IPS DF 6.9 (cell line): ENCODE measurements at regions not wholly inside any gene's neighbourhood (a gene's known extent, or its start where the extent isn't known, plus 50 kb on each side); places are given as distances from the start of the nearest gene placed in this dataset.
"Not testable (repeated sequence)": the region's sequence is repeated elsewhere in the genome, so short reads cannot be mapped to it uniquely, and the experiment has no call there.

Experiments
- DNase-seq: peaks from one replicate; pipeline ENCODE4 v3.0.0-alpha.2; 2013; ENCODE audit warnings: low read depth, low spot score
- H3K27ac ChIP-seq: one replicate; pipeline ENCODE4 v1.5.1; 2013; ENCODE audit warnings: low read length, control low read depth
- H3K27me3 ChIP-seq: 2 replicates; pipeline ENCODE4 v1.6.1; 2013; ENCODE audit warnings: mild to moderate bottlenecking, low read length; ENCODE audit not compliant: control insufficient read depth, insufficient read depth
- H3K36me3 ChIP-seq: 2 replicates; pipeline ENCODE4 v1.6.1; 2013; ENCODE audit warnings: low read length; ENCODE audit not compliant: control insufficient read depth, insufficient read depth
- H3K4me1 ChIP-seq: 2 replicates; pipeline ENCODE4 v1.6.1; 2013; ENCODE audit warnings: low read length; ENCODE audit not compliant: control insufficient read depth, insufficient read depth
- H3K4me3 ChIP-seq: 2 replicates; pipeline ENCODE4 v1.5.1; 2013; ENCODE audit warnings: mild to moderate bottlenecking, low read length
- H3K9me3 ChIP-seq: 2 replicates; pipeline ENCODE4 v1.6.1; 2013; ENCODE audit warnings: low read length, inconsistent platforms; ENCODE audit not compliant: control insufficient read depth, insufficient read depth
- WGBS: extraction: QIAGEN DNeasy Blood & Tissue Kit; methylation state at CpG from one replicate; pipeline ENCODE4 v1.1.7; 2013; ENCODE audit warnings: mixed read lengths, missing lambda C conversion rate; ENCODE audit not compliant: insufficient read length, insufficient coverage; 5-methylcytosine and 5-hydroxymethylcytosine counted together

GRCh38 chr6:119924888-119925287 lies 575.3 kb upstream of the MAN1A1 start:
- not testable (repeated sequence) for H3K36me3 ChIP-seq, H3K4me1 ChIP-seq, H3K9me3 ChIP-seq, H3K4me3 ChIP-seq, H3K27ac ChIP-seq, DNase-seq, H3K27me3 ChIP-seq
- WGBS: no CpG with 5 or more reads among the region's 3 CpGs

DNA sequence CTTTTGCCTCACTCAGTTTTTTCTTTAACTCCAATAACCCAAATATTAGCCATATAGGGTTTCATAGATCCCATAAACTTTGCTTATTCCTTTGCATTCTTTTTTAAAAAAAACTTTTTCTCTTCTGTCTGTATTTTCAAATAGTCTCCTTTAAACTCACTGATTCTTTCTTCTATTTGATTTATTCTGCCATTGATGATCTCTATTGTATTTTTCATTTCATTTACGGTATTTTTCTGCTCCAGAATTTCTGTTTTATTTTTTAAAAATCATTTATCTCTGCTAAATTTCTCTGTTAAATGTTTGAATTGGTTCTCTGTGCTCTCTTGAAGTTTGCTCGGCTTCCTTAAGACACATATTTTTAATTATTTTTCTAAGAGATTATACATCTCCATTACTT lies 573.3 kb upstream of the MAN1A1 start:
- Histone ChIP-seq H3K4me3 (no peak overlapping the region), H3K27me3 (no peaks in the 10 kb centered on the region), H3K36me3 (no peaks in the 10 kb centered on the region), H3K9me3 (no peaks in the 10 kb centered on the region; the same call in 1 of the 2 replicates), H3K4me1 (no peaks in the 10 kb centered on the region), H3K27ac (no peak overlapping the region)
- WGBS: no CpG with 5 or more reads among the region's 2 CpGs
- no peak for DNase-seq

- H3K27ac ChIP-seq: no peak overlapping the region
- H3K9me3 ChIP-seq: no peaks in the 10 kb centered on the region; the same call in 1 of the 2 replicates
- H3K4me3 ChIP-seq: no peak overlapping the region
These were observed 572.0 kb upstream of the MAN1A1 start for GRCh38 chr6:119921491-119922010.

DNA sequence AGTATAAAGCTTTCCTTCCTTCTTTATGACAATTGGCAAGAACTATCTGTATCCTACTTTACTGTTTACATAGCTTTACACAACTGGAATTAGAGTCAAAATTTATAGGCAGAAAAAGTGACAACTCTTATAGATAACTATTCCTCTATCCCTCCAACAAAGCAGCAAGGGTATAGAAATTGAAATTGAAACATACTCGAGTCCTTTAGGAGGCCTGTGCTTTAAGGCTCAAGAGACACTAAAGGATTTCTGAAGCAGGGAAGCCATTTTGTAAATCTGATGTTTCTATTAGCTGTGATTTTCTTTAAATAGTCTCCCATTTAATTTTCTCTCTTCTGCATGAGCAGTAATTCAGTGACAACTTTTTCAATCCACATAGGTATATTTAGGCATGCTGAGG lies 567.6 kb upstream of the MAN1A1 start:
- Histone ChIP-seq H3K4me3 (no peak overlapping the region), H3K36me3 (no peaks in the 10 kb centered on the region), H3K27me3 (no peaks in the 10 kb centered on the region), H3K27ac (no peak overlapping the region), H3K9me3 (no peaks in the 10 kb centered on the region; the same call in 1 of the 2 replicates), H3K4me1 (no peaks in the 10 kb centered on the region)
- WGBS: no CpG with 5 or more reads among the region's 1 CpG
- no peak for DNase-seq

More at GRCh38 chr6:119921491-119922010, 572.0 kb upstream of the MAN1A1 start:
- Histone ChIP-seq H3K27me3 (no peaks in the 10 kb centered on the region), H3K4me1 (no peaks in the 10 kb centered on the region), H3K36me3 (no peaks in the 10 kb centered on the region)
- no peak for DNase-seq

DNA sequence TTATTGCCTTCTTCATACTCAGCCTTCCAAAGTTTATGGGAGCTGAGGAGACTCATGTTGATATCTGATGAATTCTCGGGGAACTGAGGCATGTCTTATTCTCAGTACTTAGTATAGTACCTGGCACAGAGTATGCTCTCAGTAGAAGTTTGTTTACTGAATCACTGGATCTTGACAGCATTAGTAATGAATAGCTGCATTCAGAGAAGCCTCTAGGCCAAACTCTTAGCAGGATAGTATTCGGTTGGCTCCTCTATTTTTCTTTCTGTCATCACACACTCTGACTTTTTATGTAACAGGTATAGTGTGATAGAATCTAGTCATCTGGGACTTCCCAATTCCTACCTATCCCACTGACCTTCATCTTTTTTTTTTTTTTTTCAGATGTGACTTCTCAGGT lies 566.4 kb upstream of the MAN1A1 start:
- WGBS: no CpG with 5 or more reads among the region's 2 CpGs
- no peak for DNase-seq
- Histone ChIP-seq H3K27me3 (no peaks in the 10 kb centered on the region), H3K36me3 (no peaks in the 10 kb centered on the region), H3K4me1 (no peaks in the 10 kb centered on the region), H3K9me3 (no peaks in the 10 kb centered on the region), H3K4me3 (no peak overlapping the region), H3K27ac (no peak overlapping the region)

GRCh38 chr6:119908157-119908556 lies 558.6 kb upstream of the MAN1A1 start:
- DNase-seq: no peak
- Histone ChIP-seq H3K4me3 (no peak overlapping the region), H3K27me3 (no peaks in the 10 kb centered on the region), H3K9me3 (no peaks in the 10 kb centered on the region), H3K4me1 (no peaks in the 10 kb centered on the region), H3K36me3 (no peaks in the 10 kb centered on the region), H3K27ac (no peak overlapping the region)
- WGBS: no CpG with 5 or more reads among the region's 3 CpGs

DNA sequence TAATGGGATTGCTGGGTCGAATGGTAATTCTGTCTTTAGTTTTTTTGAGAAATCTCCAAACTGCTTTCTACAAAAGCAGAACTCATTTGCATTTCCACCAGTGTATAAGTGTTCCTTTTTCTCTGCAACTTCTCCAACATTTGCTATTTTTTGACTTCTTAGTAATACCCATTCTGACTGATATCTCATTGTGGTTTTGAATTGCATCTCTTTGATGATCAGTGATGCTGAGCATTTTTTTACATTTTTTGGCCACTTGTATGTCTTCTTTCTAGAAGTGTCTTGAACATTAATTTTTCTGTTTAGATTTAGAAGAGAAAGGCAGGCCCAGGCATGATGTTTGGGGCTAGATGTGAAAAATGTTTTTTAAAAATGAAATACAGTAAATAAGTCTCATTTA lies 553.1 kb upstream of the MAN1A1 start:
- H3K4me3 ChIP-seq: no peak overlapping the region
- no peaks in the 10 kb centered on the region for H3K27me3 ChIP-seq
- H3K36me3 ChIP-seq: no peaks in the 10 kb centered on the region
- H3K9me3 ChIP-seq: no peaks in the 10 kb centered on the region
- H3K27ac ChIP-seq: no peak overlapping the region
- no peak for DNase-seq
- no peaks in the 10 kb centered on the region for H3K4me1 ChIP-seq
- no CpG with 5 or more reads among the region's 1 CpG for WGBS

- Histone ChIP-seq H3K4me3 (no peak overlapping the region), H3K9me3 (no peaks in the 10 kb centered on the region), H3K4me1 (no peaks in the 10 kb centered on the region), H3K27me3 (no peaks in the 10 kb centered on the region), H3K27ac (no peak overlapping the region), H3K36me3 (no peaks in the 10 kb centered on the region)
- DNase-seq: no peak
- WGBS: no CpG with 5 or more reads among the region's 1 CpG
These were observed 547.2 kb upstream of the MAN1A1 start for GRCh38 chr6:119896806-119897205.

GRCh38 chr6:119895626-119896025 lies 546.1 kb upstream of the MAN1A1 start:
- Histone ChIP-seq H3K36me3 (no peaks in the 10 kb centered on the region), H3K4me3 (no peak overlapping the region), H3K9me3 (no peaks in the 10 kb centered on the region), H3K4me1 (no peaks in the 10 kb centered on the region), H3K27me3 (no peaks in the 10 kb centered on the region), H3K27ac (no peak overlapping the region)
- no peak for DNase-seq
- WGBS: no CpG with 5 or more reads among the region's 2 CpGs

GRCh38 chr6:119894811-119895210 lies 545.2 kb upstream of the MAN1A1 start:
- Histone ChIP-seq H3K27ac (no peak overlapping the region), H3K4me3 (no peak overlapping the region), H3K9me3 (no peaks in the 10 kb centered on the region), H3K4me1 (no peaks in the 10 kb centered on the region), H3K27me3 (no peaks in the 10 kb centered on the region), H3K36me3 (no peaks in the 10 kb centered on the region)
- no peak for DNase-seq

- Histone ChIP-seq H3K27ac (no peak overlapping the region), H3K4me1 (no peaks in the 10 kb centered on the region), H3K9me3 (no peaks in the 10 kb centered on the region), H3K36me3 (no peaks in the 10 kb centered on the region), H3K27me3 (no peaks in the 10 kb centered on the region), H3K4me3 (no peak overlapping the region)
- no peak for DNase-seq
- WGBS: no CpG with 5 or more reads among the region's 4 CpGs
These were observed 542.1 kb upstream of the MAN1A1 start for GRCh38 chr6:119891644-119892043.
